Subcutaneous abdominal adipose tissue (tissue), 5 donors: ENCODE measurements at regions not wholly inside any gene's neighbourhood (a gene's known extent, or its start where the extent isn't known, plus 50 kb on each side); places are given as distances from the start of the nearest gene placed in this dataset.

Experiments
- H3K27ac ChIP-seq: one replicate; pipeline ENCODE4 v1.7.0; 2013; ENCODE audit warnings: low read depth, mild to moderate bottlenecking, inconsistent platforms, low read length, moderate library complexity
- H3K27me3 ChIP-seq, 5 donors: one replicate each; pipeline ENCODE4 v1.7.0; 2013; ENCODE audit warnings: low read length in 5 of 5, inconsistent platforms in 1 of 5; ENCODE audit not compliant: control insufficient read depth in 5 of 5, insufficient read depth in 4 of 5
- H3K36me3 ChIP-seq, 5 donors: one replicate each; pipeline ENCODE4 v1.7.0; 2013; ENCODE audit warnings: low read length in 5 of 5; ENCODE audit not compliant: control insufficient read depth in 5 of 5, insufficient read depth in 5 of 5
- H3K4me1 ChIP-seq, 5 donors: one replicate each; pipeline ENCODE4 v1.7.0; 2013; ENCODE audit warnings: low read length in 5 of 5, mild to moderate bottlenecking in 3 of 5, moderate library complexity in 1 of 5; ENCODE audit not compliant: control insufficient read depth in 5 of 5, insufficient read depth in 5 of 5
- H3K4me3 ChIP-seq, 5 donors: one replicate each; pipeline ENCODE4 v1.7.0; 2013; ENCODE audit warnings: low read length in 5 of 5, low read depth in 1 of 5
- H3K9ac ChIP-seq, 5 donors: one replicate each; pipeline ENCODE4 v1.7.0; 2013; ENCODE audit warnings: low read length in 5 of 5, mild to moderate bottlenecking in 4 of 5, moderate library complexity in 3 of 5
- H3K9me3 ChIP-seq, 5 donors: one replicate each; pipeline ENCODE4 v1.7.0; 2013; ENCODE audit warnings: low read length in 5 of 5; ENCODE audit not compliant: control insufficient read depth in 5 of 5
- donor health status: healthy.
- donor health status: healthy.
- donor health status: healthy.
- donor health status: healthy.
- donor health status: healthy.

GRCh38 chr7:13148548-13148947 is 461.1 kb downstream of the ARL4A start:
- no peaks in the 10 kb centered on the region for H3K27me3 ChIP-seq
- H3K4me3 ChIP-seq, result no peak overlapping the region
- H3K4me1 ChIP-seq, result peaks cover 0 to 10% (median 5%) of the 10 kb centered on the region in 5 donors
- no peak overlapping the region for H3K27ac ChIP-seq
- no peaks in the 10 kb centered on the region for H3K9me3 ChIP-seq
- H3K9ac ChIP-seq, result no peak overlapping the region
- no peaks in the 10 kb centered on the region for H3K36me3 ChIP-seq

GRCh38 chr7:13151978-13152377 is 464.5 kb downstream of the ARL4A start:
- no peaks in the 10 kb centered on the region for H3K9me3 ChIP-seq
- no peaks in the 10 kb centered on the region for H3K27me3 ChIP-seq
- H3K4me1 ChIP-seq, result no peaks in the 10 kb centered on the region
- H3K4me3 ChIP-seq, result no peak overlapping the region
- H3K27ac ChIP-seq, result no peak overlapping the region
- H3K9ac ChIP-seq, result no peak overlapping the region
- H3K36me3 ChIP-seq, result no peaks in the 10 kb centered on the region

- H3K36me3 ChIP-seq, result no peaks in the 10 kb centered on the region
Observed at GRCh38 chr7:13152755-13153154, 465.3 kb downstream of the ARL4A start.

GRCh38 chr7:13153266-13153665 is 465.8 kb downstream of the ARL4A start:
- Histone ChIP-seq H3K36me3 (no peaks in the 10 kb centered on the region), H3K4me3 (no peak overlapping the region), H3K27me3 (no peaks in the 10 kb centered on the region), H3K27ac (no peak overlapping the region), H3K9ac (no peak overlapping the region), H3K4me1 (no peaks in the 10 kb centered on the region), H3K9me3 (no peaks in the 10 kb centered on the region)

More at GRCh38 chr7:13152755-13153154, 465.3 kb downstream of the ARL4A start:
- H3K4me1 ChIP-seq, result no peaks in the 10 kb centered on the region
- H3K27ac ChIP-seq, result no peak overlapping the region
- no peak overlapping the region for H3K9ac ChIP-seq
- H3K4me3 ChIP-seq, result no peak overlapping the region
- H3K9me3 ChIP-seq, result no peaks in the 10 kb centered on the region
- no peaks in the 10 kb centered on the region for H3K27me3 ChIP-seq

- no peak overlapping the region for H3K27ac ChIP-seq
- H3K4me3 ChIP-seq, result no peak overlapping the region
- H3K9ac ChIP-seq, result no peak overlapping the region
- no peaks in the 10 kb centered on the region for H3K27me3 ChIP-seq
- no peaks in the 10 kb centered on the region for H3K9me3 ChIP-seq
- H3K36me3 ChIP-seq, result no peaks in the 10 kb centered on the region
- no peaks in the 10 kb centered on the region for H3K4me1 ChIP-seq
Observed at GRCh38 chr7:13153742-13154141, 466.3 kb downstream of the ARL4A start.

- no peak overlapping the region for H3K4me3 ChIP-seq
- no peaks in the 10 kb centered on the region for H3K27me3 ChIP-seq
- H3K36me3 ChIP-seq, result no peaks in the 10 kb centered on the region
- H3K27ac ChIP-seq, result no peak overlapping the region
- H3K9ac ChIP-seq, result no peak overlapping the region
- H3K4me1 ChIP-seq, result no peaks in the 10 kb centered on the region
- H3K9me3 ChIP-seq, result no peaks in the 10 kb centered on the region
Observed at GRCh38 chr7:13155188-13155587, 467.8 kb downstream of the ARL4A start.

- Histone ChIP-seq H3K9ac (no peak overlapping the region), H3K4me3 (no peak overlapping the region), H3K27ac (no peak overlapping the region), H3K36me3 (no peaks in the 10 kb centered on the region), H3K9me3 (no peaks in the 10 kb centered on the region), H3K4me1 (no peaks in the 10 kb centered on the region), H3K27me3 (no peaks in the 10 kb centered on the region)
Observed at GRCh38 chr7:13159003-13159402, 471.6 kb downstream of the ARL4A start.

- Histone ChIP-seq H3K9me3 (no peaks in the 10 kb centered on the region), H3K36me3 (no peaks in the 10 kb centered on the region), H3K27ac (no peak overlapping the region), H3K27me3 (no peaks in the 10 kb centered on the region), H3K4me1 (no peaks in the 10 kb centered on the region), H3K4me3 (no peak overlapping the region), H3K9ac (no peak overlapping the region)
Observed at GRCh38 chr7:13159467-13160184, 472.2 kb downstream of the ARL4A start.

- Histone ChIP-seq H3K4me1 (no peaks in the 10 kb centered on the region), H3K27ac (no peak overlapping the region), H3K9me3 (no peaks in the 10 kb centered on the region), H3K36me3 (no peaks in the 10 kb centered on the region), H3K4me3 (no peak overlapping the region), H3K27me3 (no peaks in the 10 kb centered on the region), H3K9ac (no peak overlapping the region)
Observed at GRCh38 chr7:13161125-13161524, 473.7 kb downstream of the ARL4A start.

- Histone ChIP-seq H3K4me3 (no peak overlapping the region), H3K27me3 (no peaks in the 10 kb centered on the region), H3K36me3 (no peaks in the 10 kb centered on the region), H3K9me3 (no peaks in the 10 kb centered on the region), H3K4me1 (no peaks in the 10 kb centered on the region), H3K9ac (no peak overlapping the region), H3K27ac (no peak overlapping the region)
Observed at GRCh38 chr7:13165854-13166253, 478.4 kb downstream of the ARL4A start.
